Panc1 (cell line): ENCODE measurements at regions not wholly inside any gene's neighbourhood (a gene's known extent, or its start where the extent isn't known, plus 50 kb on each side); places are given as distances from the start of the nearest gene placed in this dataset.

Experiments used
- TCF7L2 ChIP-seq: IDR thresholded peaks from 2 replicates; pipeline ENCODE4 v1.6.1; 2011; ENCODE audit warnings: mild to moderate bottlenecking, low read depth, low read length, inconsistent platforms
- TF ChIP-seq, protein P1 (sequence below): fragments of 450-650 bp; IDR thresholded peaks from 2 replicates; pipeline ENCODE4 v1.5.1; 2017; ENCODE audit warnings: mild to moderate bottlenecking

DNA sequence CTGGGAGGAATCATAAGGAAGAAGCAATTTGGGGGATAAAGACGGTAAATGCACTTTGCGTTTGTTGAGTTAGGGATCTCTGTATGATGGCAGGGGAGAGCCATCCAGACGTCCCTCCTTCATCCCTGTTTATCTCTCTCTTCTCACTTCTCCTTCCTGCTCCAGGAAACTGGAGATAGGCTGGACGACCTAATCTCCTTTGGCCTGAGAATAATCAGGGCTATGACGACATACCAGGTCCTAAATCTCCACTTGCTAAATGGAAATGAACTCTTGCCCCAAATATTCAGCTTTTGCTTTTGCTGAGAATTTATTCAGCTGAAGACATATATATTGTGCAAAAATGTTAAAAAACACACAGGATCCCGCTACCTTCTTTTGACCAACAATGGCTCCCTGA lies 182.9 kb upstream of the INHBA start:
- TF ChIP-seq TCF7L2 = no peak
- TF ChIP-seq, protein P1, sequence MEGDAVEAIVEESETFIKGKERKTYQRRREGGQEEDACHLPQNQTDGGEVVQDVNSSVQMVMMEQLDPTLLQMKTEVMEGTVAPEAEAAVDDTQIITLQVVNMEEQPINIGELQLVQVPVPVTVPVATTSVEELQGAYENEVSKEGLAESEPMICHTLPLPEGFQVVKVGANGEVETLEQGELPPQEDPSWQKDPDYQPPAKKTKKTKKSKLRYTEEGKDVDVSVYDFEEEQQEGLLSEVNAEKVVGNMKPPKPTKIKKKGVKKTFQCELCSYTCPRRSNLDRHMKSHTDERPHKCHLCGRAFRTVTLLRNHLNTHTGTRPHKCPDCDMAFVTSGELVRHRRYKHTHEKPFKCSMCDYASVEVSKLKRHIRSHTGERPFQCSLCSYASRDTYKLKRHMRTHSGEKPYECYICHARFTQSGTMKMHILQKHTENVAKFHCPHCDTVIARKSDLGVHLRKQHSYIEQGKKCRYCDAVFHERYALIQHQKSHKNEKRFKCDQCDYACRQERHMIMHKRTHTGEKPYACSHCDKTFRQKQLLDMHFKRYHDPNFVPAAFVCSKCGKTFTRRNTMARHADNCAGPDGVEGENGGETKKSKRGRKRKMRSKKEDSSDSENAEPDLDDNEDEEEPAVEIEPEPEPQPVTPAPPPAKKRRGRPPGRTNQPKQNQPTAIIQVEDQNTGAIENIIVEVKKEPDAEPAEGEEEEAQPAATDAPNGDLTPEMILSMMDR = no peak
